ENCODE measurements at regions not wholly inside any gene's neighbourhood (a gene's known extent, or its start where the extent isn't known, plus 50 kb on each side); places are given as distances from the start of the nearest gene placed in this dataset.
A peak's percentile ranks its signal among the peaks of the same experiment; 100 is the strongest.

- H3K27ac ChIP-seq, result no peak overlapping the region
- TF ChIP-seq CTCF (conservative IDR thresholded peaks at IDR 0.05), result no peak
Measured at GRCh38 chr1:229108598-229109201, 162.2 kb upstream of the RAB4A start.

- TF ChIP-seq CTCF (conservative IDR thresholded peaks at IDR 0.05), result no peak
Measured at GRCh38 chr1:229109320-229109761, 161.6 kb upstream of the RAB4A start.

GRCh38 chr1:229110986-229111385 is 159.9 kb upstream of the RAB4A start:
- no peak overlapping the region for H3K27ac ChIP-seq
- TF ChIP-seq CTCF (conservative IDR thresholded peaks at IDR 0.05), result no peak

More at GRCh38 chr1:229109320-229109761, 161.6 kb upstream of the RAB4A start:
- H3K27ac ChIP-seq, result no peak overlapping the region

- no peak for TF ChIP-seq CTCF (conservative IDR thresholded peaks at IDR 0.05)
Measured at GRCh38 chr1:229111703-229112319, 159.1 kb upstream of the RAB4A start.

GRCh38 chr1:229112832-229113548 is 157.9 kb upstream of the RAB4A start:
- no peak for TF ChIP-seq CTCF (conservative IDR thresholded peaks at IDR 0.05)
- no peak overlapping the region for H3K27ac ChIP-seq

More at GRCh38 chr1:229111703-229112319, 159.1 kb upstream of the RAB4A start:
- H3K27ac ChIP-seq, result no peak overlapping the region

GRCh38 chr1:229114315-229114714 is 156.6 kb upstream of the RAB4A start:
- peak overlapping the region; percentile 8; the same call in 1 of the 2 replicates for H3K27ac ChIP-seq
- no peak for TF ChIP-seq CTCF (conservative IDR thresholded peaks at IDR 0.05)

GRCh38 chr1:229114850-229115365 is 156.0 kb upstream of the RAB4A start:
- no peak overlapping the region for H3K27ac ChIP-seq
- TF ChIP-seq CTCF (conservative IDR thresholded peaks at IDR 0.05), result no peak
